ENCODE measurements at regions not wholly inside any gene's neighbourhood (a gene's known extent, or its start where the extent isn't known, plus 50 kb on each side); places are given as distances from the start of the nearest gene placed in this dataset.
"Not testable (repeated sequence)": the region's sequence is repeated elsewhere in the genome, so short reads cannot be mapped to it uniquely, and the experiment has no call there.

DNA sequence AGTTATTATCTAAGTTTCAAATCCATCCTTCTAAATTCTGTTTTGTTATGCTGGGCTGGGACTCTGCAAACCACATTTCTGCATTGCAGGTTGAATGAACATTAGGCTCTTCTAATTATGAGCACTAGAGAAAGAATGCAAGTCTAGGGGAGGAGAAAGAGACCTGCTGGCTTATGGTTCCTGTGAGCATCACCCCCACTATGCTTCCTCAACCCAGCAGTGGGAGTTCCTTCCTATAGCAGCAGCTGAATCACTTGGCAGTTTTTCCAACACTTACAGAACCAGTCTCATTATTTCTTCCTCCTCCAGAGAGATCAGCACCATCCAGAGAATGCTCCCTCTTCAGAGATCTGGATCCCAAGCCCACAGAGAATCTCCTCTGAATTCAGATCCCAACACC, 297.7 kb upstream of the CLEC14A start:
- H3K4me3 ChIP-seq (replicated peaks; ENCODE audit: low read depth, low read length): no peak overlapping the region
- TF ChIP-seq, protein P1, sequence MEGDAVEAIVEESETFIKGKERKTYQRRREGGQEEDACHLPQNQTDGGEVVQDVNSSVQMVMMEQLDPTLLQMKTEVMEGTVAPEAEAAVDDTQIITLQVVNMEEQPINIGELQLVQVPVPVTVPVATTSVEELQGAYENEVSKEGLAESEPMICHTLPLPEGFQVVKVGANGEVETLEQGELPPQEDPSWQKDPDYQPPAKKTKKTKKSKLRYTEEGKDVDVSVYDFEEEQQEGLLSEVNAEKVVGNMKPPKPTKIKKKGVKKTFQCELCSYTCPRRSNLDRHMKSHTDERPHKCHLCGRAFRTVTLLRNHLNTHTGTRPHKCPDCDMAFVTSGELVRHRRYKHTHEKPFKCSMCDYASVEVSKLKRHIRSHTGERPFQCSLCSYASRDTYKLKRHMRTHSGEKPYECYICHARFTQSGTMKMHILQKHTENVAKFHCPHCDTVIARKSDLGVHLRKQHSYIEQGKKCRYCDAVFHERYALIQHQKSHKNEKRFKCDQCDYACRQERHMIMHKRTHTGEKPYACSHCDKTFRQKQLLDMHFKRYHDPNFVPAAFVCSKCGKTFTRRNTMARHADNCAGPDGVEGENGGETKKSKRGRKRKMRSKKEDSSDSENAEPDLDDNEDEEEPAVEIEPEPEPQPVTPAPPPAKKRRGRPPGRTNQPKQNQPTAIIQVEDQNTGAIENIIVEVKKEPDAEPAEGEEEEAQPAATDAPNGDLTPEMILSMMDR (IDR thresholded peaks at IDR 0.05; ENCODE audit: low read length, missing control alignments): no peak
- DNase-seq (ENCODE audit: low read depth): peak; percentile 66

DNA sequence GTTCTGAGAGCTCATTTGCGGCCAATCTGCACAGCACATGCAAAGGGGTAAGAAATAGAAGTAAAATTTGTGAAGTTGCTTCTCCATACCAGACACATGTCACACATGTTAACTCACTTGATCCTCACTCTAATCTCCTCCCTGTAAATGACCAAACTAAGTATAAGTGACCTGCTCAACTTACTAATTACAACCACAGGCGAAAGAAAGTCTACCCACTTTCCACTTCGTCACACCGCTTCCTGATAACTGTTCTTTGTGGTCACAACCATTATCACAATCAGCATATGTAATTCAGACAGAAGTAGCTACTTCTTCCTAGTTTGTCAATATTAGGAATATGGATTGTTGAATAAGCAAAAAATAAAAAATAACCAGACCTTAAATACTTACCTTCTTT, 293.7 kb upstream of the CLEC14A start:
- H3K4me3 ChIP-seq (replicated peaks; ENCODE audit: low read depth, low read length): no peak overlapping the region
- TF ChIP-seq, protein P1 (IDR thresholded peaks at IDR 0.05; ENCODE audit: low read length, missing control alignments): no peak
- no peak for DNase-seq (ENCODE audit: low read depth)

DNA sequence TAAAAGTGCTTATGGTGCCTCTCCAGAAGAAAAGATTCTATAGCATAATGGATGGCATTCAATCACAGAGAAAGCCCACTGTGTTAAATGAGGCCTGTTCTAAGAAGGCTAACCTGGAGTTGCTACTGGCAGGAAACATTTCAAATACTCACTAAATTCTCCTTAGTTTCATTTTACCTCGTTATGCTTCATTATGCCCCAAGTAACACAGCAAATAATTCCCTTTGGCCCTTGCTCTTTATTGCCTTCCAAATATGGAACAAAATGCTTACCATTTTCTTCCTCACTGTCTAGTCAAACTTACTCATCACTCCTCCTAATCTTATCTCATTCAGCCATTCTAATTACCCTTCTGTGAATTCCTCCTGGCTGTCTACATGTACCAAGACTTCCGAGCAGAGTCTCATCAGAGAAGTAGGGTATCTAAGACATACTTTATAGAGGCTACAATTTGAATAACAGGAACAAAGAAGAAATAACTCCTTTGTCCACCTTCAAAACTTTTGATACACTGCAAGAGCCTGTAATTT, 292.1 kb upstream of the CLEC14A start:
- no peak overlapping the region for H3K4me3 ChIP-seq (replicated peaks; ENCODE audit: low read depth, low read length)
- no peak for DNase-seq (ENCODE audit: low read depth)
- TF ChIP-seq, protein P1 (IDR thresholded peaks at IDR 0.05; ENCODE audit: low read length, missing control alignments): no peak

DNA sequence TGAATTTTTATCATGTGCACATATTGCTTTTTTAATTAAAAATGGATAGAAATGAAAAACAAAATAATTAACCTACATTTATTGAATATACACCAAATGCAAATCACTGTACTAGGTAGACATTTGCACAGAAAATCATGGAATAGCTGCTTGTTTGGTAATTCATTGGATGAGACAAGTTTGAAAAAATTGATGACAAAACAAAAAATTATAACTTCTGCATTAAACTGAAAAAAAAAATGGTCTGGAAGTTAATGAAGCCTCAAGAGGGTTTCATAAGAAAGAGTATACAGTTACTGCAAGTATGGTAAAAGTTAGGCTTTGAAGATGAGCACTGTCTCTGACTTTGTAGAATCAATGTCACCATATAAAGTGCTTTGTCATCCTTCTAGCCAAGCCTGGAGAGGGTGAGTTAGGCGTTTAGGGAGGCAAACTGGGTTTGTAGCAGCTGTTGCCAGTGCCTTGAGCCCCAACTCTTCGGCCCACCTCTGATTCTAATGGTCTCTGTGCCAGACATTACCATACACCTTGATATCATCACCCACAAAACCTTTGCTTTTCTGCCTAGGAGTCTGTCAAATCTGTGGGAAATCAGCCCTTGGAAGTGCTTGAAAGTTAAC, 291.1 kb upstream of the CLEC14A start:
- H3K4me3 ChIP-seq (replicated peaks; ENCODE audit: low read depth, low read length): no peak overlapping the region
- TF ChIP-seq, protein P1 (IDR thresholded peaks at IDR 0.05; ENCODE audit: low read length, missing control alignments): no peak
- no peak for DNase-seq (ENCODE audit: low read depth)

DNA sequence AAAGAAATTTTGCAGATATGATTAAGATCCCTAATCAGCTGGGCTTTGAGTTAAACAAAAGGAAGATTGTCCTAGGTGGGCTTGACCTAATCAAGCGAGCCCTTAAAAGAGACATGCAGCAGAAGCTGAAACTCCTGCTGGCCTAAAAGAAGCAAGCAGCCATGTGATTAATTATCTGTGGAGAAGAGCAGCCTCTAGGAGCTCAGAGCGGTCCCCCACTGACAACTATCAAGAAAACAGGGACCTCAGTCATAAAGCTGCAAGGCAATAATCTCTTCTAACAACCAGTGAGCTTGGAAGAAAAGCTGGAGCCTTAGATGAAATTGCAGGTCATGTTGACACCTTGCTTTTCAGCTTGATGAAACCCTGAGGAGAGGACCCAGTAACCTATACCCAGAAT, 288.9 kb upstream of the CLEC14A start:
- DNase-seq (ENCODE audit: low read depth): no peak
- H3K4me3 ChIP-seq (replicated peaks; ENCODE audit: low read depth, low read length): no peak overlapping the region
- TF ChIP-seq, protein P1 (IDR thresholded peaks at IDR 0.05; ENCODE audit: low read length, missing control alignments): no peak

DNA sequence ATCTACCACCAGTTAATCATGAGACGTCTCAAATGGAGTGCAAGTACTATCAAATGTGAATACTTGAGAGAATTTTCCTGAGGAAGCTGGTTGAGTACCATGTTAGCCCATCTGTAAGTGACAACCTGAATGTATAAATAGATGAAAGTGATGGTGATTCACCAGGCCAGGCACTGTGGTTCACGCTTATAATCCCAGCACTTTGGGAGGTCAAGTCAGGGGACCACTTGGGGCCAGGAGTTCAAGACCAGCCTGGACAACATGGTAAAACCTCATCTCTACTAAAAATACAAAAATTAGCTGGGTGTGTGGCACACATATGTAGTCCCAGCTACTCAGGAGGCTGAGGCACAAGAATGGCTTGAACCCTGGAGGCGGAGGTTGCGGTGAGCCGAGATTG, 288.0 kb upstream of the CLEC14A start:
- not testable (repeated sequence) for DNase-seq (ENCODE audit: low read depth); H3K4me3 ChIP-seq (replicated peaks; ENCODE audit: low read depth, low read length)

DNA sequence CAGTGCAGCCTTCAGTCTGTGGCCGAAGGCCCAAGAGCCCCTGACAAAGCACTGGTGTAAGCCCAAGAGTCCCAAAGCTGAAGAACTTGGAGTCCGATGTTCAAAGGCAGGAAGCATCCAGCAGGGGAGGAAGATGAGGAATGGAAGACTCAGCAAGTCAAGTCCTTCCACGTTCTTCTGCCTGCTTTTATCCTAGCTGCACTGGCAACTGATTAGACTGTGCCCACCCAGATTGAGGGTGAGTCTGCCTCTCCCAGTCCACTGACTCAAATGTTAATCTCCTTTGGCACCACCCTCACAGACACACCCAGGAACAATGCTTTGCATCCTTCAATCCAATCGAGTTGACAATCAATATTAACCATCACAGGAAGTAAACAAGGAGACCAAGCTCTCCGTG, 282.2 kb upstream of the CLEC14A start:
- not testable (repeated sequence) for DNase-seq (ENCODE audit: low read depth); H3K4me3 ChIP-seq (replicated peaks; ENCODE audit: low read depth, low read length)

DNA sequence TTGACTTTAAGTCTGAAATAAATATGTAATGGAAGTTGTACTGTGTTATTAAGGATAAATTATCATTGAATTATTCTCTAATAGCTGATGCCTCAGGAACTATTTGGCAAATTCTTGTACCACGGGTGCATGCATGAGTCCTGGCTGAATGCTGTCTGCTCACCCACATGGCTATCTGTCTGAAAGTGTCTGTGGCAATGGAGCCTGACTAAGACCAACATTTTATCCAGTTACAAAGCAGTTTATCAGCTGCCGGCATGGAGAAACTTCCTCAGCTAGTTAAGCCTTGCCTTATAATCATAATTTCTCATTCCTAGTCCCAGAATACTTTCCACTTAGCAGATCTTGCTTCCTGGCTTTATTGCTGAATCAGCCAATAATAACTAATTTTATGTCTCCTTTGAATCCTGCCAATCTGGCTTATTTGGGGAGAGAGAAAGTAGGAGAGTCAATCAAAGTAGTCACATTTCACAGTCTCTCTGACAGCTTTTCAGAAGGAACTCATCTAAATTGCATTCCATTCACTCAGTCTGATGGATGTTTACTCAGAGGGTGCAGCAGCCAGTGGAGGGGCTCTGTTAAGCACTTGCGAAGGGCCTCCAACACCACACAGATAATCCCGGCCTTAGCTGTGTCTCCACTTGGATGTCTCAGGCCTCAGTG, 280.6 kb upstream of the CLEC14A start:
- TF ChIP-seq, protein P1 (IDR thresholded peaks at IDR 0.05; ENCODE audit: low read length, missing control alignments): no peak

More for the DNA sequence above, 280.6 kb upstream of the CLEC14A start:
- no peak overlapping the region for H3K4me3 ChIP-seq (replicated peaks; ENCODE audit: low read depth, low read length)
- DNase-seq (ENCODE audit: low read depth): peak; percentile 11

Data from fibroblast of pulmonary artery (primary cell).